IMR-90 (cell line): ENCODE measurements at regions not wholly inside any gene's neighbourhood (a gene's known extent, or its start where the extent isn't known, plus 50 kb on each side); places are given as distances from the start of the nearest gene placed in this dataset.

ENCODE experiments used
- BHLHE40 ChIP-seq: fragments of 150-350 bp; IDR thresholded peaks from 2 replicates; pipeline ENCODE4 v1.6.1; 2016; ENCODE audit warnings: mild to moderate bottlenecking, low read depth, low read length
- CEBPB ChIP-seq: IDR thresholded peaks from 2 replicates; pipeline ENCODE4 v1.6.1; 2012; ENCODE audit warnings: low read depth, low read length, improper control_type of control experiment
- FOS ChIP-seq: fragments of 150-350 bp; IDR thresholded peaks from 2 replicates; pipeline ENCODE4 v1.6.1; 2016; ENCODE audit warnings: low read depth, low read length
- MAZ ChIP-seq: IDR thresholded peaks from 2 replicates; pipeline ENCODE4 v1.6.1; 2012; ENCODE audit warnings: low read depth, mild to moderate bottlenecking, low read length, improper control_type of control experiment, moderate library complexity, borderline replicate concordance
- POLR2A ChIP-seq: IDR thresholded peaks from 2 replicates; pipeline ENCODE4 v1.6.1; 2012; ENCODE audit warnings: mild to moderate bottlenecking, low read depth, low read length
- RAD21 ChIP-seq: IDR thresholded peaks from 2 replicates; pipeline ENCODE4 v1.6.1; 2012; ENCODE audit warnings: low read length, improper control_type of control experiment
- RFX5 ChIP-seq: IDR thresholded peaks from 2 replicates; pipeline ENCODE4 v1.8.0; 2012; ENCODE audit warnings: low read depth, mild to moderate bottlenecking, low read length, moderate library complexity
- SMC3 ChIP-seq: fragments of 150-350 bp; IDR thresholded peaks from 2 replicates; pipeline ENCODE4 v1.6.1; 2016; ENCODE audit warnings: low read depth, mild to moderate bottlenecking, antibody characterized with exemption, low read length, moderate library complexity
- TF ChIP-seq, protein P1 (sequence below): conservative IDR thresholded peaks from 2 replicates; pipeline ENCODE4 v1.5.1; 2012; ENCODE audit warnings: mild to moderate bottlenecking, low read depth, low read length, improper control_type of control experiment
- TF ChIP-seq, protein P2 (sequence below): fragments of 150-350 bp; IDR thresholded peaks from 2 replicates; pipeline ENCODE4 v1.6.1; 2017; ENCODE audit warnings: mild to moderate bottlenecking, antibody characterized with exemption, low read length, low read depth

DNA sequence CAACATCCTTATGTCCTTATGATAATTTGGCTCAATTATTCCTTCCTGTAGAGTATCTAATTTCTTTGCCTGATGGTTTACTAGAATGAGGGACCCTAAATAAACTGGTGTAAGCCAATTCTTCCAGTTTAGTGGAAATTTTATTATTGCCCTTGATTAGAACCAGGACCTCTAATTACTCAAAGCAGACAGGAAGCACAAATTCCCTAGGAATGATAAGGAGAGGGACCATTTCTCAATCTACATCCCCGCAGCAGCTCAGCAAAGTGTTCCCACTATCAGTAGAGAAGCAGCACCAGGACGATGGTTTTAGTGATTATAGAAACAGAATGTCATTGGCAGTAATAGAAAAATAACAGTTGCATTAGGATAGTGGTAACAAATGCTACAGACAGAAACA lies 97.1 kb downstream of the PLPPR4 start:
- TF ChIP-seq, protein P1, sequence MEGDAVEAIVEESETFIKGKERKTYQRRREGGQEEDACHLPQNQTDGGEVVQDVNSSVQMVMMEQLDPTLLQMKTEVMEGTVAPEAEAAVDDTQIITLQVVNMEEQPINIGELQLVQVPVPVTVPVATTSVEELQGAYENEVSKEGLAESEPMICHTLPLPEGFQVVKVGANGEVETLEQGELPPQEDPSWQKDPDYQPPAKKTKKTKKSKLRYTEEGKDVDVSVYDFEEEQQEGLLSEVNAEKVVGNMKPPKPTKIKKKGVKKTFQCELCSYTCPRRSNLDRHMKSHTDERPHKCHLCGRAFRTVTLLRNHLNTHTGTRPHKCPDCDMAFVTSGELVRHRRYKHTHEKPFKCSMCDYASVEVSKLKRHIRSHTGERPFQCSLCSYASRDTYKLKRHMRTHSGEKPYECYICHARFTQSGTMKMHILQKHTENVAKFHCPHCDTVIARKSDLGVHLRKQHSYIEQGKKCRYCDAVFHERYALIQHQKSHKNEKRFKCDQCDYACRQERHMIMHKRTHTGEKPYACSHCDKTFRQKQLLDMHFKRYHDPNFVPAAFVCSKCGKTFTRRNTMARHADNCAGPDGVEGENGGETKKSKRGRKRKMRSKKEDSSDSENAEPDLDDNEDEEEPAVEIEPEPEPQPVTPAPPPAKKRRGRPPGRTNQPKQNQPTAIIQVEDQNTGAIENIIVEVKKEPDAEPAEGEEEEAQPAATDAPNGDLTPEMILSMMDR, result no peak
- TF ChIP-seq RFX5 (no peak), SMC3 (no peak), CEBPB (no peak), FOS (no peak), POLR2A (no peak), MAZ (no peak), RAD21 (no peak), BHLHE40 (no peak)
- TF ChIP-seq, protein P2, sequence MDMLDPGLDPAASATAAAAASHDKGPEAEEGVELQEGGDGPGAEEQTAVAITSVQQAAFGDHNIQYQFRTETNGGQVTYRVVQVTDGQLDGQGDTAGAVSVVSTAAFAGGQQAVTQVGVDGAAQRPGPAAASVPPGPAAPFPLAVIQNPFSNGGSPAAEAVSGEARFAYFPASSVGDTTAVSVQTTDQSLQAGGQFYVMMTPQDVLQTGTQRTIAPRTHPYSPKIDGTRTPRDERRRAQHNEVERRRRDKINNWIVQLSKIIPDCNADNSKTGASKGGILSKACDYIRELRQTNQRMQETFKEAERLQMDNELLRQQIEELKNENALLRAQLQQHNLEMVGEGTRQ, result no peak
